ENCODE measurements at regions not wholly inside any gene's neighbourhood (a gene's known extent, or its start where the extent isn't known, plus 50 kb on each side); places are given as distances from the start of the nearest gene placed in this dataset.
"Not testable (repeated sequence)": the region's sequence is repeated elsewhere in the genome, so short reads cannot be mapped to it uniquely, and the experiment has no call there.

DNA sequence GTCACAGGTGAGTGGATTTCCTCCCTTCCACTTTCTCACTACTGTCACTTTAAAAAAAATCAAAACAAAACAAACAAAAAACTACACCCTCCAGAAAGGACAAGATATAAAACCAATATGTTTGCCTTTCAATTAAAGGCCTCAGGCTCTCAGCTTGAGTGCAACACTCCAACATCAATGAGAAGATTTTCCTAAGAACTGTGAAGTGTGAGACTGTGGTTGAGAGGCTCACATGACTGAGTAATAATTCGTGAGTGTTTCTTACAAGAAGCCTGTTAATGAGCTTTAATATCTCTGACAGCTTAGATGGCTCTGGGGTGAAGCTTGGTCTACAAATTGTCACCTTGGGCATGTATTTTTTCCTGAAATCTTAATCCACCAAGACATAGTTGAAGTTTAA lies 216.1 kb downstream of the ETAA1 start:
- intact Hi-C loops (cut with DNase I; ENCODE audit: low total_unique reads): no loop called here
- no peak for TF ChIP-seq POLR2A (IDR thresholded peaks at IDR 0.05)
- TF ChIP-seq, protein P1, sequence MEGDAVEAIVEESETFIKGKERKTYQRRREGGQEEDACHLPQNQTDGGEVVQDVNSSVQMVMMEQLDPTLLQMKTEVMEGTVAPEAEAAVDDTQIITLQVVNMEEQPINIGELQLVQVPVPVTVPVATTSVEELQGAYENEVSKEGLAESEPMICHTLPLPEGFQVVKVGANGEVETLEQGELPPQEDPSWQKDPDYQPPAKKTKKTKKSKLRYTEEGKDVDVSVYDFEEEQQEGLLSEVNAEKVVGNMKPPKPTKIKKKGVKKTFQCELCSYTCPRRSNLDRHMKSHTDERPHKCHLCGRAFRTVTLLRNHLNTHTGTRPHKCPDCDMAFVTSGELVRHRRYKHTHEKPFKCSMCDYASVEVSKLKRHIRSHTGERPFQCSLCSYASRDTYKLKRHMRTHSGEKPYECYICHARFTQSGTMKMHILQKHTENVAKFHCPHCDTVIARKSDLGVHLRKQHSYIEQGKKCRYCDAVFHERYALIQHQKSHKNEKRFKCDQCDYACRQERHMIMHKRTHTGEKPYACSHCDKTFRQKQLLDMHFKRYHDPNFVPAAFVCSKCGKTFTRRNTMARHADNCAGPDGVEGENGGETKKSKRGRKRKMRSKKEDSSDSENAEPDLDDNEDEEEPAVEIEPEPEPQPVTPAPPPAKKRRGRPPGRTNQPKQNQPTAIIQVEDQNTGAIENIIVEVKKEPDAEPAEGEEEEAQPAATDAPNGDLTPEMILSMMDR (IDR thresholded peaks at IDR 0.05): no peak
- 47 to 50% methylated on average over 1 of the region's 1 CpG for WGBS, 2 donors
- no peak overlapping the region for H3K4me3 ChIP-seq (ENCODE audit: low read depth, poor library complexity, severe bottlenecking)
- DNase-seq (ENCODE audit: low spot score in 2 of 2): no peak

DNA sequence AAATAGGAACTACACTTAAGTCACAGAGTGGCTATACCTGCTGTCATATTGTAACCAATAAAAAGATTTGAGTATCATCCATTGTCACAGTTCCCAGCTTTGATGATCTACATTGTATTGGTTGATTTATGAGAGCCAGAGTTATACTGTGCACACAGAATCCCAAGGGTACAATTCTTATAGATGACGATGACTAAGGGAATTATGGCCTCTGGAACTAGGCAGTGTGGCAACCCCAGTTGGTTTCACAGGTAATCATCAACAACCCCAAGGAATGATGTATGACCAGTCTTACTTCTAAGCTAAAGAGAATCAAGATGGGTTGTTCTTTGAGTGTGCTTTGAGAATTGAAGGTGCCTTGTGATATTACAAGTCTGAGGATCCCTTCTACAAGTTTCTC lies 217.3 kb downstream of the ETAA1 start:
- TF ChIP-seq POLR2A (IDR thresholded peaks at IDR 0.05): no peak
- TF ChIP-seq, protein P1 (IDR thresholded peaks at IDR 0.05): no peak
- H3K4me3 ChIP-seq (ENCODE audit: low read depth, poor library complexity, severe bottlenecking): no peak overlapping the region
- WGBS, 2 donors: 81 to 83% methylated on average over 1 of the region's 1 CpG
- no peak for DNase-seq (ENCODE audit: low spot score in 2 of 2)
- intact Hi-C loops (cut with DNase I; ENCODE audit: low total_unique reads): no loop called here

DNA sequence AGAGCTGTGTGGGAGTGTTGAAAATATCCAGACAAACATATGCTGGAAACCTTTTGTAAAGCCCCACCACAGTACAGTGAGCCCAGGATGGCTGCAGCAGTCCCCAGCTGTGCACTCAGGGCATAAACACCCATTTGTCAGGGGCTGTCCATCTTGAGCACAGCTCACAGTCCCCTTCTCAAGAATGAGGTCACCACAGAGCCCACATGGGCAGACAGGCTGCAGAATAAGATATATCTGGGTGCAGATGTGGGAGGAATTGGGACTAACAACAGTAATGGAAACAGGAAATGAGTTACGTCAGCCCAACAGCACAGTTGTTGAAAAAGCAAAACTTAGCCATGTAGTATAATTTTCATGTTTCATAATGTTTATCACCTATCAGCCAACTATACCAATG lies 219.6 kb downstream of the ETAA1 start:
- no peak overlapping the region for H3K4me3 ChIP-seq (ENCODE audit: low read depth, poor library complexity, severe bottlenecking)
- intact Hi-C loops (cut with DNase I; ENCODE audit: low total_unique reads): no loop called here
- TF ChIP-seq POLR2A (IDR thresholded peaks at IDR 0.05): no peak
- TF ChIP-seq, protein P1 (IDR thresholded peaks at IDR 0.05): no peak
- 50 to 58% methylated on average over 1 of the region's 1 CpG for WGBS, 2 donors
- no peak for DNase-seq (ENCODE audit: low spot score in 2 of 2)

DNA sequence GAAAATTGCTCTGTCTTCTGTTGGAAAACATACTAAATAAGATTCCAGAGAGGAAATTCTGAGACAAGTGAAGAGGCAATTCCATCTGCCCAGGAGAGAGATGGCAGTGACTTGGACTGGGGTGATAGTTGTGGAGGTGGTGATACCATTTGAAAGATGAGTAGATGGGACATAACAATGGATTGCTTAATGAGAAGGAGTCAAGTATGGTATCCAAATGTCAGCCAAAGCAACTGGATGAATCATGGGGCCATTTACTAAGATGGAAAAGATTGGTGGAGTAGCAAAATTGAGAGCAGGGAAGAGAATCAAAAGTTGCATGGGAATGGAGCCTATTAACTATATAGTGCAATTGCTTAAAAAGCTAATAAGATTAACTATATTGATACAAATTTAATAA lies 222.1 kb downstream of the ETAA1 start:
- no peak for DNase-seq (ENCODE audit: low spot score in 2 of 2)
- H3K4me3 ChIP-seq (ENCODE audit: low read depth, poor library complexity, severe bottlenecking): no peak overlapping the region
- TF ChIP-seq, protein P1 (IDR thresholded peaks at IDR 0.05): no peak
- no peak for TF ChIP-seq POLR2A (IDR thresholded peaks at IDR 0.05)
- intact Hi-C loops (cut with DNase I; ENCODE audit: low total_unique reads): no loop called here

DNA sequence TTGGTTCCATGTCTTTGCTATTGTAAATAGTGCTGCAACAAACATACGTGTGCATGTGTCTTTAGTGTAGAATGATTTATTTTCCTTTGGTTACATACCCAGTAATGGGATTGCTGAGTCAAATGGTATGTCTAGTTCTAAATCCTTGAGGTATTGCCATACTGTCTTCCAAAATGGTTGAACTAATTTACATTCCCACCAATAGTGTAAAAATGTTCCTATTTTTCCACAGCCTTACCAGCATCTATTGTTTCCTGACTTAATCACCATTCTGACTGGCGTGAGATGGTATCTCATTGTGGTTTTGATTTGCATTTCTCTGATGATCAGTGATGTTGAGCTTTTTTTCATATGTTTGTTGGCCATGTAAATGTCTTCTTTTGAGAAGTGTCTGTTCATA lies 226.6 kb downstream of the ETAA1 start:
- H3K4me3 ChIP-seq (ENCODE audit: low read depth, poor library complexity, severe bottlenecking); DNase-seq (ENCODE audit: low spot score in 2 of 2); intact Hi-C loops (cut with DNase I; ENCODE audit: low total_unique reads): not testable (repeated sequence)
- WGBS, 2 donors: 93% methylated on average over 2 of the region's 2 CpGs

DNA sequence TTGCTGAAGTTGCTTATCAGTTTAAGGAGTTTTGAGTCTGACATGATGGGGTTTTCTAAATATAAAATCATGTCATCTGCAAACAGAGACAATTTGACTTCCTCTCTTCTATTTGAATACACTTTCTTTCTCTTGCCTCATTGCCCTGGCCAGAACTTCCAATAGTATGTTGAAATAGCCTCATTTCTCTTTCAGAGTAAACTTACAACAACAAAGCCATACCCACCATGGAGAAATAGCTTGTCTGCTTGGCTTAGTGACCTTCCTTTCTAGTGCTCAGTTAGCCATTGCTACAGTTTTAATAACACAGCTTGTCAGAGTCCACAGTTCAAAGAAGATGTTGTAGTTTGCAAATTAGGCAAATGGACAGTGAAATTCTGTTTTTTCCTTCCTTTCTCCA lies 228.0 kb downstream of the ETAA1 start:
- no peak for DNase-seq (ENCODE audit: low spot score in 2 of 2)
- TF ChIP-seq, protein P1 (IDR thresholded peaks at IDR 0.05): no peak
- TF ChIP-seq POLR2A (IDR thresholded peaks at IDR 0.05): no peak
- intact Hi-C loops (cut with DNase I; ENCODE audit: low total_unique reads): no loop called here
- H3K4me3 ChIP-seq (ENCODE audit: low read depth, poor library complexity, severe bottlenecking): no peak overlapping the region

Data from lower leg skin (tissue), 4 donors.